H54 (cell line): ENCODE measurements at regions not wholly inside any gene's neighbourhood (a gene's known extent, or its start where the extent isn't known, plus 50 kb on each side); places are given as distances from the start of the nearest gene placed in this dataset.

Experiments
- DNase-seq: peaks from one replicate; pipeline ENCODE4 v3.0.0; 2011; ENCODE audit warnings: low spot score, mixed read lengths; ENCODE audit not compliant: insufficient read length
- FAIRE-seq: peaks from 3 replicates; lab custom pipeline; 2011; peaks lifted over from hg19 to GRCh38; lab: Jason Lieb, UNC
- POLR2A ChIP-seq: IDR thresholded peaks from 2 replicates; pipeline ENCODE4 v1.6.1; 2011; ENCODE audit warnings: low read depth, mild to moderate bottlenecking, low read length

GRCh38 chr16:79740252-79740651, 139.7 kb upstream of the MAF start:
- FAIRE-seq (no peak), DNase-seq (no peak)
- TF ChIP-seq POLR2A: no peak

- no peak for DNase-seq
- no peak for FAIRE-seq
- no peak for TF ChIP-seq POLR2A
Observed at GRCh38 chr16:79735271-79735670, 134.7 kb upstream of the MAF start.

DNA sequence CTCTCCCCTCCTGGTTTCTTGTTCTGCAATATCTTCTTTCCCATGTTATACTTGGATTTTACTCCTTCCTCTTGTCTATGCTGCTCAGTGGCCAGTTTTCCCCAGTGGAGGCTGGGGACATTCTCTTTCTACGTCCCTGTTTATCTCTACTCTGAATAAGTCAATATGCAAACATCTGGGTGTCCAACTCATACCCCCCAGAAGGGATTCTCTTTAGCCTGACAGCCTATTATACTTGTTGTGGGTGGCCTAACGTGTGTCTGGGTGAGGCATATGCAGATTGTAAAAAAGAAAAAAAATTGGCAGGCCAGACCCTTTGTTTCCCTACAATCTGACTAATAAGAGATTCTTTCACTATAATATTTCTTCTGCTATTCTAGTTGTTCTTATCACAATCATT, 134.2 kb upstream of the MAF start:
- no peak for TF ChIP-seq POLR2A
- no peak for FAIRE-seq
- DNase-seq: no peak

DNA sequence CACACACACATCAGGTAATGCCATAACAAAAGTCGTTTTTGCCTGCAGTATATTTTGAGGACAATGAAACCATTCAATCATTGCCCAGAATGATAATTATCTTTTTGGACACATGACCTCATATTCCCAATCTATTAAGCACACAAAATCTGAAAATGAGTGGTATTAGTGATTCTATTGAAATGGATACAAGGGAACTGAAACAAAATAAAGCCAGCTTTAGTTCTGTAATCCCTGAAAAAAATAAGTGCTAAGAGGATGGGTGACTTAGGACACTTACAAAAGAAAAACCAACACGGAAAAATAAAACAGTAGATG, 128.3 kb upstream of the MAF start:
- DNase-seq (no peak), FAIRE-seq (no peak)
- TF ChIP-seq POLR2A: no peak

DNA sequence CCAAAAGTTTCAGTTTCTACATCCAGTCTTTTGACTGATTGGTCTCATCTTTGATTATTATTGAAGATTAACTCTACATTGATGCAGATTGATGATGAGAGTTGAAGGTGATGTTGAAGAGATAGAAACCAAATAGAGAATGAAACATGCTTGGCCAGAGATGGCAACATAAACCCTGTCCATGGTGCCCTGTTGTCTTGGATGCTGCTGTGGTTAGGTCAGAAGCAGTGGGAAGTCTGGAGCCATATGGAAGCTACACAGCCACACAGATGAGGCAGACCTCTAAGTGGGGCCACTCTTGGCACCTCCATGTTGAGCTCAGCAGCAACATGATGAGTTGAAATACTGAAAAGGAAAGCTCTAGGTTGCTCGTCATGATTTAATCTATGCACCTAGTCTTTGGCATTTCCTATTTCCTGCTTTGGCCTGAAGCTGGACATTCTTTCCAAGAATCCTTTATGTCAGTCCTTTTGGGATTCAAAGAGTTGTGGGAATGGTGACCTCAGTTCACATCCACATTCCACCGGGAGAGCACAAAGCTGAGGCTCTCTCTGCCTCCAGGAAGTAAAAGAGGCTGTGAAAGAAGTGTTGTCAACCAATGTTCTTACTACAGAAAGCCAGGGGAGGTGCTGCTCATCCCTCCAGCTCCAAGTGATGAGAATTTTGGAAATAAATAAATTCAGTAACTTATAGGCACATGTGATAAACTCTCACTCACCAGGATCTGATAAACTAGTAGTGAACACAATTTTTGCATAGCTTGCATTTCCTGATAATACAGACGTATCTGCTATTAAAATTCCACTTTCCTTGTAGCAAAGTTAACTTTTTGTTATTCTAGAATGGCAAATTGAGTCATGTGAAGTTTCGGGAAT, 127.7 kb upstream of the MAF start:
- no peak for TF ChIP-seq POLR2A
- FAIRE-seq (no peak), DNase-seq (no peak)

GRCh38 chr16:79726902-79727301, 126.4 kb upstream of the MAF start:
- FAIRE-seq: no peak
- no peak for TF ChIP-seq POLR2A
- no peak for DNase-seq

- no peak for TF ChIP-seq POLR2A
- DNase-seq (no peak), FAIRE-seq (no peak)
Observed at GRCh38 chr16:79725051-79725450, 124.5 kb upstream of the MAF start.

DNA sequence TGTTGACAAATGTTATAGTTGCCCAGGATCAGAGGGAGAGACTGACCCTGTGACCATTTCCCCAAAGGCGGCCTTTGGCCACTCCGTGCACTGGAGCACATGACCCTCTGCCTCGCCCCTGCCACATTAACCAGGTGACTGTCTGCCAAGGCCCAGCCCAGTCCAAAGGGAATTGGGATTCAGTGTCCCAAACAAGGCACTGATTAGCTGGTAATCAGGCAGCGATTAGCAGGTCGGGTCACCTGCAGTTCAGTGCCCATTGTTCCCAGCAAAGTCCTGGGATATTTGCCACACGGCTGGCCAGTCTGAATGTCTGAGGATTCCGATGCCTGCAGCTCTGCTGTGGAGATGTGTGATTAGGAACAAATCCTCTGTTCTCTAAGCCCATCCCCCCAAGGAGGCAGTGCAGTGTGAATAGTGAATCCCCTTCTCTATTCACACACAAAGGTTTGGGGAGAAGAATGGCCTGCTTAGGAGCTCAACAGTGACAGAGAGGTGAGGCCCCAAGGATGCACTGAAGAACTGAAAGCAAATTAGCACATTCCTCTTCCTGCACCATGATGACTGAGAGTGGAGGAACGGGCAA, 123.1 kb upstream of the MAF start:
- DNase-seq: no peak
- FAIRE-seq: no peak
- TF ChIP-seq POLR2A: no peak

DNA sequence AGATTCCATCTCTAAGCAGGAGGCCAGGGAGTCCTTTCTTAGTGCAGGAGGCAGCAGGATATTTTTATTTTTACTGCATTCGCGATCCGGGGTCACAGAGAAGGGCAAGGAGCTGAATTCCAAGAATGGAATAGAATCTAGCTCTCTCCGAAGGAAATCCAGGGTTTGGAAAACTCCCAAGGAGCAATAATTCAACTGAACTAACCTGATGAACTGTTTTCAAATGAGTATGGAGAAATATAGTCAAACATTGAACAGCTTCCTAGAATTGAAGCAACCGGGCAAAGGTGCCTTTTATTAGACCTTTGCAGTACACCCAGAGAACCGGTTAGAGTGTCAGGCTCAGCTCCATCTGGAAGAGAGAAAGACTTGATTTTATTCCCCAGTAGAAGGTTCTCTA, 120.7 kb upstream of the MAF start:
- DNase-seq: no peak
- FAIRE-seq: no peak
- TF ChIP-seq POLR2A: no peak

- no peak for TF ChIP-seq POLR2A
- FAIRE-seq (no peak), DNase-seq (no peak)
Observed at GRCh38 chr16:79717333-79718137, 117.0 kb upstream of the MAF start.

DNA sequence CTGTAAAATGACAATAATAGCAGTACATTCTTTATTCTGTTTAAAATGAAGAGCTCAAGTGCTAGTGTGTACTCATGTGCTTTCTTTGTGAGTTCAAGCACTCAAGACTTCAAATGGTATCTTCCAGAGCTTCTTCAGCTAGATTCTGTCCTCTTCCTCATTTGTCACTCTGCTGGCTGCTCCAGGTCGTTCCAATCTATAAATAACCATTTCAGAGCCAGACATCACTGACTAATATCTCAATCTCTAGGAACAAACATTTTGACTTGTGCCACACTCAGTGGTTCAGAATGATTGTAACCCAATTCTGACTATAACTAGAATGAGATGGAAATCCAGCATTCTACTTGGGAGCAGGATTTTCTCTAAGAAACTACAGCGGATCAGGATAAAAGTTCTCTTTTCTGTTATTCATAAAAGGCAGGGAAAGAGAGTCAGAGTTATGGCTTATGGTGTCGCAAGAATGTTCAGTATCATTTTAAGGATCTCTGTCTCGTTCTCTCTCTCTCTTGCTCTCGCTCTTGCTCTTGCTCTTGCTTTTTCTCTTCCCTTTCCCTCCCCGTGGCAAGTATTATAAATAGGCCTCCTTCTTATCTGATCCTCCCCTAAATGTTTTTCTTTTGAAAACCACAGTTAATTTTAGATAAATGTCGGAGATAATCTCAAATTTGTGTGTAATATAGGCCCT, 116.3 kb upstream of the MAF start:
- no peak for FAIRE-seq
- no peak for DNase-seq
- TF ChIP-seq POLR2A: no peak

GRCh38 chr16:79715061-79715460, 114.5 kb upstream of the MAF start:
- no peak for DNase-seq
- no peak for TF ChIP-seq POLR2A
- FAIRE-seq: no peak

- FAIRE-seq: no peak
- TF ChIP-seq POLR2A: no peak
- DNase-seq: no peak
Observed at GRCh38 chr16:79714440-79714839, 113.9 kb upstream of the MAF start.
